ENCODE measurements at regions not wholly inside any gene's neighbourhood (a gene's known extent, or its start where the extent isn't known, plus 50 kb on each side); places are given as distances from the start of the nearest gene placed in this dataset.

- no peak for DNase-seq (ENCODE audit: low read depth)
Observed at GRCh38 chr20:22791396-22791795, 207.0 kb upstream of the FOXA2 start.

DNA sequence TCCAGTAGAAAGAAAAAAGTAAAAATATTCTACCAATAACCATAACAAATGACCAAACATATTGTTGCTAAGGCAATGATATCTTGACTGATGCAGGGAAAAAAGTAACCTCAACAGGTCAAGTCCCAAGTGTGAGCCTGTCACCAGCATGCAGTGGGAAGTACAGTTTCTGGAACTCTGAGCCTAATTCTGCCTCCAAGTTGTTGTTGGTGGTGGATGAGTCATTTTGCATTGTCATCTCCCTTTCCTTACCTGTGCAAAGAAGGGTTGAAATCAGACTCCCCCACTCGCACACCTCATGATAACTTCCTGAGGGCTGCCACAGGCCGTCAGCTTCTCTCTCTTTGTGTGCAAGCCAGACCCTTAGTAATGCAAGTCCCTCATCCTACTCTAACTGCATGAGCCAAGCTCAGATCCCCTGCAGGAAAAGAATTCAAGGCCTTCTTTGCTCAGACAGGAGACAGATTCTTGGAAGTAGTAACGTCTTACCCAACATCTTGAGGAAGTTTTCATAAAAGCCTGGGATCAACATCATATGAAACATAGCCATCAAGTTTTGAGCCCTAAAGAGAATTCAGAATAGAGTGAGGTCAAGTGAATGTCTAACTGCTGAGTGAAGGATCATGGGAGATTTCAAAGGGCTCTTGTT, 207.6 kb upstream of the FOXA2 start:
- no peak for DNase-seq (ENCODE audit: low read depth)

GRCh38 chr20:22794200-22794599, 209.8 kb upstream of the FOXA2 start:
- no peak for DNase-seq (ENCODE audit: low read depth)

DNA sequence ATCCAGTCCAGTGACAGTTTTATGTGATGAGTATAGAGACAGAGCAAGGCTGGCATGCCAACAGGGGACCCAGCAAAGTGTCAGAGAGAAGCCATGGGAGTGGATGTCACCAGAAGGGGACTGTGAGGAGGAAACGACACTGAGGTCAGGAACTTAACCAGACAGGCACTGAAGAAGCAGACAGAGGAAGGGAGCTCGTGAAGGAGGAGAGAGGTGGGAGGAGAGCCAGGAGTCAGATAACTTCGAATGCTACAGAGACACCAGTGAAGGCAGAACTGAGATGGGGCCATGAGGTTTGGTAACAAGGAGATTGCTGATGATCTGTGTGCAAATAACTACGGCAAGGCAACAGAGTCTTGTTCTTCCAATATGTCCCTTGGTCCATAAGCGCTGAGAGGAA, 211.1 kb upstream of the FOXA2 start:
- DNase-seq (ENCODE audit: low read depth), result no peak

- DNase-seq (ENCODE audit: low read depth), result no peak
Observed at GRCh38 chr20:22795871-22796270, 211.5 kb upstream of the FOXA2 start.

DNA sequence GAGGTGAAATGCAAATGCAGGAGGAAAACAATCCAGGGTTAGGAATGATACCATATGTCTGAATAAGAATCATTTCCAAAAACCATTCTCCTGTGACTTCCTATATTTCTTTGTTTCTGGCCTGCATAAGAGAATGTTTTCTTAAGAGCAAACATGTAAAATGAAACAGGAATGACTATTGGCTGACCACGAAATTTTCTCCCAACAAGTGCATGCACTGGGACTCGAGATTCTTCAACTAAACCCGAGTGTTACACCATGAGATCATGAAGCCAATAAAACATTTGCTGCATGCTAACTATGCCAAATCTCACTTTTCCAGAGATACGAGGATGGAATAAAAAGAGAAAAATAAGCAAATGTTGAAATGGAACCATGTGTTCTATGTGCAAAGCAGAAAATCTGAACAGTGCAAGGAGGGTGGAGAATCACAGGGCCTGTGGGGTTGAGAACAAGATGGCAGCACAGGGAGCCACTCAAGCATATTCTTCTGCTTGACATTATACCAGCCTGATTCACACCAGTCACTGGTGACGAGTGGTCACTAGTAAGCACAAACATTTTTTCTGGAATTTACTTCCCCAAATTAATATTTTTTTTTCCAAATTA, 212.2 kb upstream of the FOXA2 start:
- no peak for DNase-seq (ENCODE audit: low read depth)

GRCh38 chr20:22797103-22797502, 212.7 kb upstream of the FOXA2 start:
- DNase-seq (ENCODE audit: low read depth), result no peak

DNA sequence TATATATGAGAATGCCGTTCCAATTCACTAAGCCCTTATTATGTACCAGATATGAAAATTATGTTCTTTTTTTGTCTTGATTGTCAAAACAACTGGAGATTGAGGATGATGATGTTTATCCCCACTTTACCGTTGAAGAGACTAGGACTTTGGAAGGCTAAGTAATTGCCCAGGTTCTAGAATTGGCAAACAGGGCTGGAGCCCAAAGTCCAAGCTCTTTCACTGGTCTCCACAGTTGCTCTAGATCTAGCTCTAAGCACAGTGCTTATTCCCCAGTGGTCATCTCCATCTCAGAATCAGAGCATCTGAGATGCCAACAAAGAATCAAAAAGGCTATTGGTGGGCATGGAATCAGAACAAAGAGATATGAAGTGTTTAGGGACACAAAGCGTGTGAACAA, 215.3 kb upstream of the FOXA2 start:
- DNase-seq (ENCODE audit: low read depth), result no peak

DNA sequence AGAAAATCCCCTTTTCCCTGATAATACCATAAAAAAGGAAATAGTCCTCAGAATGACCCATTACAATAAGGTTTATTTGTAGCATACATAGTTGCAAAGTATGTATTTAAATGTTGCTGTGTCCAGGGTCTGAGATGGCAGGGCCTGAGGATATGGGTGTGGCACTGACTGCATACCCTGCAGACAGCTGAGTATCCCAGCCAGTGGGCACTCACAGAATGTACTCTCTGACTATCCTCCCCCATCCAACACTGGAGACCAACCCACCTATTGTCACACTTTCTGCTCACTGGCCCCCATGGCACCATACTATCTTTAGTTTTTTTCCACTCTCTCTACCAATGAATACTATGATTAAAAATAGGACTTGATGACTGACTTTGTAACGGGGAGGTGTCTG, 215.8 kb upstream of the FOXA2 start:
- DNase-seq (ENCODE audit: low read depth), result no peak

GRCh38 chr20:22801528-22801927, 217.2 kb upstream of the FOXA2 start:
- DNase-seq (ENCODE audit: low read depth), result no peak

GRCh38 chr20:22802296-22802695, 217.9 kb upstream of the FOXA2 start:
- no peak for DNase-seq (ENCODE audit: low read depth)

GRCh38 chr20:22805219-22805618, 220.8 kb upstream of the FOXA2 start:
- DNase-seq (ENCODE audit: low read depth), result no peak

DNA sequence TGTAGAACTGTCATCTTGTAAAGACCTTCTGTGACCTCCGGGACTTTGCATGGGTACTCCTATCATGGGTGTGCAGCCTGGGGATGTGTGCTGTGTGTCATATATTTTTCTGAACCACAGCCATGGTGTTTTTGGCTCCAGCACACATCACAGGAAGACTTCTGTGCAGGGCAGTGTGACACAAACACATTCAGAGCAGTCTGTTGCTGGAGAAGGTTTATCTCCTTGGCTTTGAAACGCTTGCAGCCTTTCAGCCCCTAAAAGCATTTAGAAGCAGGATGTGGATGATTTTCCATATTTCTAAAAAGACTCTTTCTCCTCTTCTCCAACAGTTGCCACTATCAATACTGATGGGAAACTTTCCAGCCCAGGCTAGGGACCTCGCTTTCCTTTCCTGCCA, 221.6 kb upstream of the FOXA2 start:
- no peak for DNase-seq (ENCODE audit: low read depth)

DNA sequence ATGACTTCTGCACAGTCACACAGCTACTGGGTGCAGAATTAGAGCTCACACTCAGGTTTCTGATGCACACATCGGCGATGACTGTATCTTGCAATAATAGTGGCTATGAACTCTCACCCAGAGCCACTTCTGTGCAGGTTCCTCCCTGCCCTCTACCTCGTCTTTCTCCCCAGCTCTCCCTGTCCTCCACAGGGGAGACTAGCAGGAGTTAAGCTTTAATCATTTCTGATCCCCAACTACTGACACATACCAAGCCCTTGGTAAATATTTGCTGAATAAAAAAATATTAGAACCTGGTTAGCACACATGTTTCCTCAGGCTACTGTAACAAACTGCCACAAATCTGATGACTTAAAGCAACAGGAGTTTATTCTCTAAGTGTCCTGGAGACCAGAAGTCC, 222.7 kb upstream of the FOXA2 start:
- DNase-seq (ENCODE audit: low read depth), result no peak

- DNase-seq (ENCODE audit: low read depth), result no peak
Observed at GRCh38 chr20:22807646-22808244, 223.4 kb upstream of the FOXA2 start.

- DNase-seq (ENCODE audit: low read depth), result no peak
Observed at GRCh38 chr20:22808628-22809027, 224.3 kb upstream of the FOXA2 start.

DNA sequence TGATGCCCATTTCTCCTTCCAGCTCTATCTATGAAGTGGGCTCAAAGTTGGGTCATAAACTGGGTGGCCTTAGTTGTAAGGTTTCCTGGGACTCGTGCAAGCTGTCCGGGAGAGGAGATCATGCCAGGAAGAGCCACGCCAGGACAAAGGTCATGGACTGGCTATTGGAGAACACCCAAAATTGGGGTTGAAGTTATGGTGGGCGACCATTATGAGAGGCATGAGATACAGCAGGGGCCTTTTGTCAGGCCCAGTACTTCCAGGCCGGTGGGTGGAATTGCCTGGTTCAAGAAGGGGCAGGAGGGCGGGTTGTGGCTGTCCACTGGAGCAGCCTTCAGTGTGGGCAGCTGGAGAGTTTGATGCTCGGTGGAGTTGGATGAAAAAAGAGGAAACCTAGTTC, 225.1 kb upstream of the SSTR4 start:
- no peak for DNase-seq (ENCODE audit: low read depth)

GRCh38 chr20:22810626-22811569, 224.2 kb upstream of the SSTR4 start:
- DNase-seq (ENCODE audit: low read depth), result no peak

DNA sequence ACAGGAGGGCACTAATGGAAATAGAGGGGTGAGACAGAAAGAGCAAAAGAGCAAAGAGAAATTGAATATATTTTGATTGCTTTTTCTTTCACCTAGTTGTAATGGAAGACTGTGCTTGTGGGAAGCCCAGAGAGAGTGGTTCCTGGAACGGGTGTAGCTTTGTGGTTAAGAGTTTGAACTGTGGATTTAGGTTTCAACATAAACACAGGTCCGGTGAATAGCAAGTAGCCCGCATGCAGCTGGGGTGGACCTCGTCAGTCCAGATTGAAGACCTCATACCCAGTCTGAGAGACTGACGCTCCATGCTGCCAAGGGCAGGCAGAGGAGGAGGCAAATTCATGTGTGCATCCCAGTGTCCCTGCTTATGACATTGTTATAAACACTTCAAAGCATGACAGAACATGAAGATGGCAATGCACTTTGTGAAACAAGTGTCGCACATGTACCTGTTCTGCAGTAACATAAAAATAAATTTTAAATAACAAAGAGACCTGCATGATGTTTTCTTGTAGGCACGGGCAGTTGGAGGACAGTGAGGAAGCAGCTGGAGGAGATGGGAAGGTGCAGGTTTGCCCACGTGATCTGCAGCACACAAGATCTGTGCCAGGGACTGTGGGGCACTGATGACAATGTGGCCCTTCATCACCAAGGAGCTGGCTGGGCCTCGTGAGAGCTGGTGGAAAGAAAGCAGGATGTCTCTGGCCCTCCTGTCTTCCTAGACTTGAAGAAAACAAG, 220.5 kb upstream of the SSTR4 start:
- DNase-seq (ENCODE audit: low read depth), result no peak

DNA sequence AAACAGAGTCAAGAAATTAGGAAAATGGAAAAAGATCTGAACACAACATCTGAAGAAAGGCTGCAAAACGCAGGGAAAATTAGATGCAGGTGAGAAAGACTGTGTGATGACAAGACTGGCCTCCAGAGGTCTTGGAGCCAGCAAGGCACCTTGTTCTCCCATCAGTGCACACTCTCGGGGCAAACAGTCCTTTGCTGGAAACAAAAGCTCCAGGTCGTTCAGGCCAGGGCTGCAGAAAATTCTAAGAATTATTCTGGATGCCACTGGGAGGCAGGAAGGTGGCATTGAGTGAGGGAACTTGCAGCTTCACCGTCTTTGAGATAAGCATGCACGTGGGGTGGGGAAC, 219.9 kb upstream of the SSTR4 start:
- DNase-seq (ENCODE audit: low read depth), result no peak

DNA sequence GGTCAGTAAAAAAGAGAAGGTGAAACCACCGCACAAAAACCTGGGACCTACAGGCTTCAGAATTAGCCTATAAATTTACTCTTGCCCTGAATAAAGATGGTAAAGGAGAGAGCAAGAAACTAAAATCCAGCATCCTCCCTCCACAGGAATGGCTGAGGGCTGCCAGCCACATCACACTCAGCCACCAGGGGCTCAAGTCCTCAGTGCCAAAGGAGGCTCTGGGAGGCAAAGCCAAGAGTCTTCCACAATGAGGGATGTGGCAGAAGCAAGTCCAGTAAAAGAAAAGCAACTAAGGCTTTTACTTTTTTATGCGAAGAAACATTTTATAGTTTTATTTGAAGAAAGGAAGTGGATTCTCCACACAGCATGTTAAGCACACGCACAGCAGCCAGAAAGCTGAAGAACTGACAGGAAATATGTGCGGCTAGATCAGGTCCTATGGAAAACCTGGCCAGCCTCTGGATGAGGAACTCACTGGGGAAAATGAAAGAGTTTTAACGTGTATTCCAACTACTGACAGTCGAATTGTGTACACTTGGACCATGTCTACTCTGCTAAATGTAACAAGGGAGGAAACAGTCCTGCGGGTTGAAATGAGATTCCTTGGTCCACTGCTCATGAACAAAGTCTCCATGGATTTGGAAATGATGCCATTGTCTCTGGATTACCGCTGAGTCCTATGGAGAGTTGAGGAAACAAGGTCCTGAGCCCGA, 219.4 kb upstream of the SSTR4 start:
- DNase-seq (ENCODE audit: low read depth), result no peak

DNA sequence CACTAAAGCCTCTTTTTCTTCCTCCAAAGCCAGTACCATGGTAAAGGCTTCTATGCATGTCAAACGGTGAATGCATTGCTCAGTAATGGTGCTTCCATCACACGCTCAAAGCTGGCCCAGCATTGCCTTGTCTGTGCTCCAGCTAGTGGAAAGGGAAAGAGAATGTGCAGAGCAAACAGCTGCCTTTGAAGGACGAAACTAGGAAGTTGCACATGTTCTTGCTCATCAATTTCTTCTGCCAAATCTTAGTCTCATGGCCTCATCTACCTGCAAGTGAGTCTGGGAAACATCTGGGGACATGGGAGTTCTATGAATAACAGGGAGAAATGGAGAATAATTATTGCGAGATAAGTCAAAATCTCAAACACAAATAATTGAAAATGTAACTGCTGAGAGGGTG, 216.5 kb upstream of the SSTR4 start:
- DNase-seq (ENCODE audit: low read depth), result no peak

Data from stimulated activated CD4-positive, alpha-beta T cell treated with anti-CD3 and anti-CD28 coated beads, Interleukin-2, amount 100 ng/mL, for 4 hours (primary cell).